ENCODE measurements at regions not wholly inside any gene's neighbourhood (a gene's known extent, or its start where the extent isn't known, plus 50 kb on each side); places are given as distances from the start of the nearest gene placed in this dataset.

- no peak for TF ChIP-seq GABPA (IDR thresholded peaks at IDR 0.05 in 1 of 2, conservative IDR thresholded peaks at IDR 0.05 in 1 of 2)
- no peak for TF ChIP-seq CTCF (IDR thresholded peaks at IDR 0.05; ENCODE audit: low read depth, low read length, missing input control)
- no peak for TF ChIP-seq TAF1 (conservative IDR thresholded peaks at IDR 0.05)
- no peak for TF ChIP-seq SP1 (IDR thresholded peaks at IDR 0.05)
- TF ChIP-seq ATF3 (IDR thresholded peaks at IDR 0.05), result no peak
- TF ChIP-seq HNF4G (IDR thresholded peaks at IDR 0.05), result no peak
- TF ChIP-seq YY1 (IDR thresholded peaks at IDR 0.05), result no peak
- no peak for TF ChIP-seq RAD21 (IDR thresholded peaks at IDR 0.05)
- TF ChIP-seq REST (IDR thresholded peaks at IDR 0.05), result no peak
Measured at GRCh38 chr18:24735624-24736231, 275.3 kb downstream of the HRH4 start.

Measured in liver (tissue), 3 donors.